GM20000 (cell line): ENCODE measurements at regions not wholly inside any gene's neighbourhood (a gene's known extent, or its start where the extent isn't known, plus 50 kb on each side); places are given as distances from the start of the nearest gene placed in this dataset.

Experiments
- DNase-seq: peaks from one replicate; pipeline ENCODE4 v3.0.0; 2012; ENCODE audit warnings: low spot score
- TF ChIP-seq, protein P1 (sequence below): IDR thresholded peaks from 2 replicates; pipeline ENCODE4 v1.5.1; 2012; ENCODE audit warnings: mild to moderate bottlenecking, control low read depth; ENCODE audit errors: extremely low read depth, missing control alignments

DNA sequence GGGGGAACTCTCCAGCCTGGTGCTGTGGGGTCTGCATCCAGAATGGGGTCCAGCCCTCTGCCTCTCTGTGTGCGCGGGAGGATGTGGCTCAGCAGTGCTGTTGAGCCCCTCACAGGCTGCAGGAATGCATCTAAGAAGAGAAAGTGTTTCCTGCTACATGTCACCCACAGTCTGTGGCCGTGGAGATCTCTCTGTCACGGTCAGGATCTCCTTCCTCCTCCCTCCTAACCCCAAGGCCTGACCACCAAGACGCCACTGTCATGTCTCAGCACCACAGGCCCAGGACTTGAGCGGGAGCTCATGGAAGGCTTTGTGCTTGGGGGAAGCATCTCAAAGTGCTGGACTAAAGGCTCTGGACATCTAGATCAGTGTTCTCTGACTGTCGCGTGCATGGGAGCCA is 90.1 kb downstream of the SREK1 start:
- DNase-seq = no peak
- TF ChIP-seq, protein P1, sequence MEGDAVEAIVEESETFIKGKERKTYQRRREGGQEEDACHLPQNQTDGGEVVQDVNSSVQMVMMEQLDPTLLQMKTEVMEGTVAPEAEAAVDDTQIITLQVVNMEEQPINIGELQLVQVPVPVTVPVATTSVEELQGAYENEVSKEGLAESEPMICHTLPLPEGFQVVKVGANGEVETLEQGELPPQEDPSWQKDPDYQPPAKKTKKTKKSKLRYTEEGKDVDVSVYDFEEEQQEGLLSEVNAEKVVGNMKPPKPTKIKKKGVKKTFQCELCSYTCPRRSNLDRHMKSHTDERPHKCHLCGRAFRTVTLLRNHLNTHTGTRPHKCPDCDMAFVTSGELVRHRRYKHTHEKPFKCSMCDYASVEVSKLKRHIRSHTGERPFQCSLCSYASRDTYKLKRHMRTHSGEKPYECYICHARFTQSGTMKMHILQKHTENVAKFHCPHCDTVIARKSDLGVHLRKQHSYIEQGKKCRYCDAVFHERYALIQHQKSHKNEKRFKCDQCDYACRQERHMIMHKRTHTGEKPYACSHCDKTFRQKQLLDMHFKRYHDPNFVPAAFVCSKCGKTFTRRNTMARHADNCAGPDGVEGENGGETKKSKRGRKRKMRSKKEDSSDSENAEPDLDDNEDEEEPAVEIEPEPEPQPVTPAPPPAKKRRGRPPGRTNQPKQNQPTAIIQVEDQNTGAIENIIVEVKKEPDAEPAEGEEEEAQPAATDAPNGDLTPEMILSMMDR = no peak

DNA sequence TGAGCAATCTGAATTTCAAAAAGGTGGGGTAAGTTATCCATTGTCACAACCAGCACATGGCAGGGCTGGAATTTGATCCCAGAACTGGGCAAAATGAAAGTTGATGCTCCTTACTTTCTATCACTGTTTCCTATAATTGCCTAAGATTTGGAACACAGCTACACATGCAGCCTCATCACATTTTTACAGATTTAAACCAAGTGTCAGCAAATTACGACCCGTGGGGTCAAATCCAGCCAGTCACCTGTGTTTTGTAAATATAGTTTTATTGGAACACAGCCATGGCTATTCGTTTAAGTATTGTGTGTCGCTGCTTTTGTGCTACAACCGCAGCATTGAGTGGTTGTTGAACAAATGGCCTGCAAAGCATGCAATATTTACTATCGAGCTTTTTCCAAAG is 94.3 kb downstream of the SREK1 start:
- TF ChIP-seq, protein P1 = no peak
- DNase-seq = no peak

DNA sequence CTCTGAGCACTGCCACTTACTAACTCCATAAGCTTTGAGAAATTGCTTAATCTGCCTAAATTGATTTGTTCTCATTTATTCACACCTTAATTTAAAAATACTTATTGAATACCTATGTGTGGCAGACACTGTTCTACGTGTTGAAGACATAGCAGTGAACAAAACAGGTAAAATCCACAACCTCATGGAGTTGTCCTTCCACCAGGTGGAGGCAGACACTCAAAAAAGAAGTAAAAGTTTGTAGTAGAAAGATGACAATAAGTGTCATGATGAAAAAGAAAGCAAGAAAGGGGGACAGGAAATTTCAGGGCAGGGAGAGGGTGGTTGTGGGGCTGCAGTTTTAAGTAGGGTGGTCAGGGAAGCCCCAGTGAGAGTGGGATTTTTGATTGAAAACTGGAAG is 94.9 kb downstream of the SREK1 start:
- TF ChIP-seq, protein P1 = no peak
- no peak for DNase-seq

DNA sequence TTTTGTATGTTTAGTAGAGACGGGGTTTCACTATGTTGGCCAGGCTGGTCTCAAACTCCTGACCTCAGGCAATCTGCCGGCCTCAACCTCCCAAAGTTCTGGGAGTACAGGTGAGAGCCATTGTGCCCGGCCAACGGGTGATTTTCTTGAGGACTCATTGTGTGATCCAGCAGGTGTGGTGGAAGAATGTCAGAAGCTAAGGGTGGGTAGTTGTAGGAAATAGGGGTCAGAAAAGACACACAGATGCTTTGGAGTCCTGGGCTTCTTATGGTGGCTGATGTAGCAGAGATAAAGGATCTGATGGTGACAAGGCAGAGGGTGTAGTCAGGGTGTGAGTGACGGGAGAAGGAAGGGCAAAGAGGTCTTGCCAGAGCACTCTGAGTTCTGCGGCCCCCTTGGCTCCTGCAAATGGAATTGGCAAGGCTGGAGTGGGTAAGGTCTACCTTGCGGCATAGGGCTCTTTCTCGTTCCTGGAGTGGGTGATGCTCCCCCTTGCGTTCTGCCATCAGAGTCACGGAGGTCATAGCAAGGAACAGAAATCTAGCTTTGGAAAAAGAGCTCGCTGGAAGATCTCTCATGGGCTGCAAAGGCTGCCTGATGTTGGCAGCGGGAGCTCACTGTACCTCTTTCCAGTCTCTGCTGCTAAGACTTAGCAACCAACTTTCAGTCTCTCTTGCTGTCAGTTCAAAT is 97.2 kb downstream of the SREK1 start:
- DNase-seq = no peak
- TF ChIP-seq, protein P1 = no peak

DNA sequence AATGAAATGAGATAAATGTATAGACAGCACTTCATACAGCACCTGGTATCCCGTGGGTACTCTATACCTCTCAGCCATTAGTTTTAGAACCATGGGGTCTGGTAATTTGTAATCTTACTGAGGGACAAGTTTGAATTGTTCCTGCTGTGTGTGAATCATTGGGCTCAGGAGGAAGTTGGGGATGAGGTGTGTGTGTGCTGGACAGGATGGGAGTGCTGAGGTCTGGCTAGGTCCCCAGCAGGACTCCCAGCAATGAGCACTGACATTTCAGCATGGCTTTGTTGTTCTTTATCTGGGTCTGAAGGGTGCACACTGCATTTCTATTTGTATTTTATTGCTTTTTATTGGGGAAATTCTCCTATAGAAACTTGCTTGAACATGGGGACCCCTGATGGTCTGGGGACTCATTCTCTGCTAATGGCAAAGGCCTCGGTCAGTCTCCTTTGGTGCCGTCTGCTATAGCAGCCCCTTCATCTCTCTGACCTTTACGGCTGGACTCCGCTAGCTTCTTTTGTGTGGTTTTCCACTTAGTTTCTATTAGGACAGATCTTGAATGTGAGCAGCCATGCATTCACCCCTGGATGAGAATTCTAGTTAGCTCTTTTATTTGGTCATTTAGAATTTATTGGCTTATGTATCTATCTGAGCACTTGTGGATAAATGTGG is 98.1 kb downstream of the SREK1 start:
- TF ChIP-seq, protein P1 = no peak
- DNase-seq = no peak

DNA sequence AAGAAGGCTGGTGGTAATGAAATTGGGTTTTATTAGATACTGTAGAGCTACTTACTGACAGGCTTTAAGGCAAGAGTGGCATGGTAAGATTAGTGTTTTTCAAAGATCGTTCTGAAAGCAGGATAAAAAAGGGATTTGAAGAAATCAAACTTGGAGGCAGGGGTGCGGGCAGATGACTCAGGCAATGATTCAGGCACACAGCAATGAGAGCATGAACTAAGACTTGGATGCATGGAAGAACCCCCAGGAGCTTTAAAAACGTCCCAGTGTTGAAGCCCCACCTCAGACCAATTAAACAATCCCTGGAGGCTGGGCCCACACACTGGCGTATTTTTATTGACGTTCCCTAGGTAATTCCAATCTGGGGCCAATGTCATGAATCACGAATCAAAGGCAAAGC is 102.5 kb downstream of the SREK1 start:
- TF ChIP-seq, protein P1 = no peak
- no peak for DNase-seq

DNA sequence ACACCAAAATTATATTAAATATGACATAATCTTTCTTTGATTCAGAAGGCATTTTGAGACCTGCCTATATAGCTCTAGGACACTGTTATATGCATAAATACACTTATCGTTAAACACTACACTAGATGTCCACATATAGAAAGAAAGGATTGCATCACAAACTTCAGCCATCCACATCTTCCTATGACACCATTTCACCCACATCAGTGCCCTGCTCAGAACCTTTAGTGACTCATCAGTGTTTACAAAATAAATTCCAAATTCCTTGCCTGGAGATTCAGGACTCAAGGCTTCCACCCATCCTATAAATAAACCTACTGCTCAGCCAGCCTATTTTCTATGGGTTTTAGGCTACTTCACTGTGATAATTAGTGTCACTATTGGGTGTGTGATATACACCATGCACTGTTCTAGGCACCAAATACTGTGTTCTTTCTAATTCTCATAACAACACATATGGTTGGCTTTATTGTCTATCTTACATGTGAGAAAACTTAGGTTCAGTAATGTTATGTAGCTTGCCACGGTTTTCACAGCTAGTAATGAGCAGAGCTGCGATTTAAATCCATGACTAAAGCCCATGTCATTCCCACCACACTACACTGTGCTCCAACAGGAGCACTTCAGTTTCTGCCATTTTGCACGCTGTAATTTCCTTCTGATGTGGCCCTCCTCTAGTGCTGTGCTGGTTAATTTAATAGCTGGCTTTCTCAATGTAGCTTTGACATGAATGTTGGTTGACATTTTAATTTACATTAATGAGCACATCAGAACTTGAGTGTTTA is 103.3 kb downstream of the SREK1 start:
- TF ChIP-seq, protein P1 = no peak
- no peak for DNase-seq
